NCI-H524 (cell line): ENCODE measurements at regions not wholly inside any gene's neighbourhood (a gene's known extent, or its start where the extent isn't known, plus 50 kb on each side); places are given as distances from the start of the nearest gene placed in this dataset.
"Not testable (repeated sequence)": the region's sequence is repeated elsewhere in the genome, so short reads cannot be mapped to it uniquely, and the experiment has no call there.

ENCODE experiments used
- DNase-seq, 2 experiments: peaks; one replicate each; lab custom pipeline; 2025; lab: John Stamatoyannopoulos, UW

DNA sequence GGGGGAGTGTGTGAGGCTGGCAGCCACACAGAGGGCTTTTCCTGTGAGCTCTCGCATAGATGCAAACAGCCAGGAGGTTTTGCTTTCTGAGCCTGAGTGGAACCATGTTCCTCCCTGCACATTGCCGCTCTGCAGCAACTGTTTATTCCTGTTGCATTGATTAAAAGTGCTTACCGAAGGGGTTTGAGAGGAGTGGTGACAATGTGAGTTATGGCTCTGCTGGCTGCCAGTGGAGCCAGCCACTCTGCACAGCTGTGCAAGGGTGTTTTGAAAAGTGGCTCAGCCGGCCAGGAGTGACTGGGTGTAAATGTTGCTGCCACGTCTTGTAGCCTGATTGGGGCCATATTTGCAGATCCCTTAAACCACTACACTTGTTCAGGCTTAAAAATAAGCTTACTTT is 114.9 kb upstream of the EEF2KMT start:
- DNase-seq, result not testable (repeated sequence)

DNA sequence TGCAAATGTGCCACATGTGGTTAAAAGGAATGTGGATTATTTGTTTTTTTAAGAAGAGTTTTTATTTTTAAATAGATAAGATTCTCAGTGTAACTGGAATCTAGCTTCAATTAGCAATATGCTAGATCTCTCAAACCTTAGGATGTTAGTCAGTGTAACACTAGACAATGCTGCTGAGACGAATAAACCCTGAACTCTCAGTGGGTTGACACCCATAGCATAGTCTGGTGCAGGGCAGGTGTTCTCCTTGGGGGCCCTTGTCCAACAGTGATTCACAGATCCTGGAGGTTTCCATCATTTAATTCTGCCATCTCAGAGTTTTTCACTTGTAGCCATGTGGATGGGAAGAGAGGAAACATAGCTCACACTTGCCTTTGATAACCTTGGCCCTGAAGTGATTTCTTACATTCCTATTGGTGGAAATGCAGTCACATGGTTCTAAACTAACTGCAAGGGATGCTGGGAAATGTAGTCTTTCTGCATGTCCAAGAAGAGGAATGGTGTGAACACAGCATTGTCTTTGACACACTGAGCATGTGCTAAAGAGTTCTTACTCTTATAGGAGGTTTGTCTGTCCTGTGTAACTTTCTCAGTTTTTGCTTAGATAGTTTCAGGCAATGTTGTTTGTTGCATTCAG is 110.4 kb upstream of the EEF2KMT start:
- DNase-seq, result peak; percentile 8

DNA sequence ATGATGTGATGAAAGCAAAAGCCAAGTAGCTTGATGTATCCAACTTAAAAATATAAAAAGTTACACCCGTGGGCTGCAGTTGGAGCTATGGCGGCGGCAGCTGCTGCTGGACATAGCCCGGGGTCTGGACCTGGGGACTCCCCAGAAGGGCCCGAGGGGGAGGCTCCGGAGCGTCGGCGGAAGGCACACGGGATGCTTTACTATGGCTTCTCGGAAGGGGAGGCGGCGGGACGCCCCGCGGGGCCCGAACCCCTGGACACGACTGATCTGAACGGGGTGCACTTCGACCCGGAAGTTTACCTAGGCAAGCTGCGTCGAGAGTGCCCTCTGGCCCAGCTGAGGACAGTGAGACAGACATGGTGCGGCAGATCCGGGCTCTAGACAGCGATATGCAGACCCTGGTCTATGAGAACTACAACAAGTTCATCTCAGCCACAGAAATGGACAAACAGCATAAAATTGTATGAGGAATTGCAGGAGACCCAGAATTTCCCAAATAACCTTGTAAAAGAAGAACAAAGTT is 109.5 kb upstream of the EEF2KMT start:
- DNase-seq, result no peak

DNA sequence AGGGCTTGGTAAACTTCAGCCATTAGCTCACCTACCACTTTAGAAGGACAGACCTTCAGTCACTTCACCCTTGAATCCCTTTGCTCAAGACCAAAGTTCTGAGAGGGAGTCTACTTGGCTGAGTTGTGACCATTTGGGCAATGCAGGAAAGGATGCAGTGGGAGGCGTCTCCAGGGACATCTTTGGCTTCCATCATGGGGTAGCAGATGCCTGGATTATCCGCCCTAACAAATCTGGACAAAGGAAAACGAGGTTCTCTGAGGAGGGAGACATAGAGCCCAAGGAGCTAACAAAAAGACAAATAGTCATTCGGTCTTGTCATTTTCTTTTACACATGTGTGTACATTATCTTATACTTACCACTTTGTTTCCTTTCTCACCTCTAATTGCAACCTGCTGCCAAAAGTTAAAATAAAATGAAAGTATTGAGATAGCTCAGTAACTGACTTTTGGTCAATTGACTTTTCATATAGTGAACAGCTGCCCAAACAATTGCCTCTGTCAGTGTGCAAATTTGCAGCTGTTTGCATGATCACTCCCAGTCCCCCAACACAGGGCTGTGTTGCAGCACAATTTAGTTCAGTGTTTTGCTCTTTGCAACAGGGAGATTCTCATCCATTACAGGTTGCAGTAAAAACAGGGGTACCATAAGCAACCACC is 108.9 kb upstream of the EEF2KMT start:
- DNase-seq, result no peak

DNA sequence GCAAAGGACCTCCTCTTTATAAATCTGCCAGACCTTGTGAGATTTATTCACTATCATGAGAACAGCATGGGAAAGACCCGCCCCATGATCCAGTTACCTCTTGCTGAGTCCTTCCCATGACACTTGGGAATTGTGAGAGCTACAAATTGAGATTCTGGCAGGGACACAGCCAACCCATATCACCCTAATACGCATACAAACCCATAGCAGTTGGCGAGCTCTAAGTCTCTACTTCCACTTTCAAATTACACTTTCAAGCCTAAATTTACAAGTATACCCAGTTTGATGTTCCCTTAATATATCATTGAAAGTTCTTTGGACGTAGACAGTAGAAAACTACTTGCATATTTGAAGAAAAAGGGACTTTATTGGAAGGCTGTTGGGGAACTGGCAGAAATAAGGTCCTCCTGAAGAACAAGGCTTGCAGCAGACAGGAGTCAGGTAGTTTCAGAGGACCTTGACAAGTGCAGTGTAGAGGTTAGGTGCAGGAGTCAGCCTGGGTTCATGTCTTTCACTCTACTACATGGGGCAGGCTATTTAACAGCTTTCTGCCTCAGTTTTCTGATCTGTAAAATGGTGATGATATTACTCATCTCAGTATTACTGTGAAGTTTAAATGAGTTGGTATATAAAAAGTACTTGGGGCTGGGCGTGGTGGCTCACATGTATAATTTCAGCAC is 107.9 kb upstream of the EEF2KMT start:
- no peak for DNase-seq

DNA sequence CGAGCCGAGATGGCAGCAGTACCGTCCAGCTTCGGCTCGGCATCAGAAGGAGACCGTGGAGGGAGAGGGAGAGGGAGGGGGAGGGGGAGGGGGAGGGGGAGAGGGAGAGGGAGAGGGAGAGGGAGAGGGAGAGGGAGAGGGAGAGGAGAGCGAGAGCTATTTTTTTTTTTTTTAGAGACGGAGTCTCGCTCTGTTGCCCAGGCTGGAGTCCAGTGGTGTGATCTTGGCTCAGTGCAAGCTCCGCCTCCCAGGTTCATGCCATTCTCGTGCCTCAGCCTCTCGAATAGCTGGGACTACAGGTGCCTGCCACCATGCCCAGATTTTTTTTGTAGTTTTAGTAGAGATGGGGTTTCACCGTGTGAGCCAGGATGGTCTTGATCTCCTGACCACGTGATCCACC is 106.1 kb upstream of the EEF2KMT start:
- not testable (repeated sequence) for DNase-seq

DNA sequence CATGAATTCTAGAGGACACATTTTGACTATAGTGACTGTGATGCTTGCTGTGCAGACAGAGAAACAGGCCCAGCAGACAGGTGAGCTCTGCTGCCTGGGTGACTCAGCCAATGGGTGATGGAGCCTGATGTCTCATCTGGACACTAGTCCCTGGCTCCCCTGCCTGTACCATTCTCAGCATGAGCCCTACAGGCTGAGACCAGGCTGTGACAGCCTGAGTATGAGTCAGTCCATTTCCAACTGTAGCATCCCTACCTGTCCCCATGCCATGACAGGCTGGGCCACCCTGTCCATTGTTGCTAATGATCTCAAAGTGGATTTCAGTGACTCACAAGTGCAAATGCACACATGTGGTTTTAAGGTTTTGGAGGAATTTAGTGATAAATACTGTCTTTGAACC is 102.5 kb upstream of the EEF2KMT start:
- no peak for DNase-seq

DNA sequence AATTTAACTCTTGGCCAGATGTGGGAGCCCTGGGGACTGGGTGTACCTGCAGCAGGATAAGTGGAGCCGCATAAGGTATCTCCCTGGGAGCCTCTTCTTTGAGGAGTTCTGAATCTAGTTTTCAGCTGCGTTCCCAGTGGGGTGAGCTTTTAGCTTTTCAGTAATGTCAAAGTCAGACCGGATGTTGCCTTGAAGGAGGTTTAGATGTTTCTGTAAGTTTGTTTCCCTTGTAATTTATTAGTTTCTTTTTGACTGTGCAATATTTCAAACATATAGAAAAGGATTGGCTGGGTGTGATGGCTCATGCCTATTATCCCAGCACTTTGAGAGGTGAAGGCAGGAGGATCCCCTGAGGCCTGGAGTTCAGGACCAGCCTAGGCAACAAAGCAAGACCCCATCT is 98.6 kb upstream of the EEF2KMT start:
- no peak for DNase-seq

DNA sequence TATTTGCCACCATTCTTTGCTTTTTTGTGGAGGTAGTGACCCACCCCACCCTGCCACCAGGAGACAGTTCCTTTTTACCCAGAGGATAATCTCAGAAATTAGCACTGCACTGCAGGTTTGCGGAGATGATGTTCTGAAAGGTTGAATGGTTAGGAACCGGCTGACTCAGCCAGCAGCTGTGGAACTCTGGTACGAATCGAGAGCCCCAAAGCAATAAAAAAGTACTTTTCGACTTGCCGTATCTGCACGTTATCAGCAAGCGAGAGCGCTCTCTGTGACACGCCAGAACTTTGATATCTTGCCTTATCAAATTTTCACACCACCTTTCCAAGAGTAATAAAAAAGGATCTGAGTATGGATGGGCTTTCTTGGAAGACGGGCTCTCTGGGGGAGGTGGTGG is 96.3 kb upstream of the EEF2KMT start:
- DNase-seq, result no peak

DNA sequence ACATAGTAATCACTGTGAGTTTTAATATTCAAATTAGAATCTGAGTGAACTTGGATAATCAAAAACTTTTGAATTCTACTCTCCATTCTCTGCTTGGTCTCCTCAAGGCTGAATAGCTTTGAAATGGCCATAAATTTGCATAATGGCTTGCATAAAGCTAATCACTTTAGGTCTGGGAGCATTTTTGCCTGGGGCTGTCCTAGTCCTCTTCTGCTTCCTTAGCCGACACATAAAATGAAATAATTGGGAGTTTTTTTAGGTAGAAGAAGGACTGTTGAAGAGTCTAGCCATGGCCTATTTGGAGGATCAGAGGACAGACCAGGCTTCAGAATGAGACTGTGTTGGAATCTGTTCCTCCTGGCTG is 91.4 kb upstream of the EEF2KMT start:
- DNase-seq, result no peak

DNA sequence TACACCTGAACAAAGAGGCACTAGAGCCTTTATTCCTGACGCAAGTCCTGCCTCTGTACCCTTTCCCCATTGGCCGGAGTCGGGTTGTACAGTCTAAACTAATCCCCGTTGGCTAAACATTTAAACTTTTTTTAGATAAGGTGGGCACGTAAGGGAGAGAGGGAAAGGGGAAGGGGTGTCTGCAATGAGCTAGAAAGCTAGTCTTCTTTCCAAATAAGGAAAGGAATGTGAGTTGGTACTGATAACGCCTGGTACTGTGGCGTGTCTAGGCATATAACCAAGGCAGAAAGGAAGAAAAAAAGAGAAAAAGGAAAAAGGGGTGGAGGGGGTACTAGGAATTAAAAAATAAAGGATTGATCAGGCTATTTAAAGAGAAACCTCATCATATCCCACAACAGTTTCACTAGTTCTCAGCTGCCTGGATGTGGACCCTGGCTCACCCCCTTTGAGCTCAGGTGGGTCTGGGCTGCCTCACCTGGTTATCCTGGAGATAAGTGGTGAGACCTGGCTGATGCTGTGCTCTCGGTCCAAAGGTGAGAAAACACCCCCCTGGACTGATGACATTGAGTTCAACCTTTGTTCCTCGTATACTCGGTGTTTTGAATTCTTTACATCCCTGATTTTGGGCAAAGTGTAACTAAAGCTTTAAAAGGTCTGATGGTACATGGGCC is 90.9 kb upstream of the EEF2KMT start:
- DNase-seq, result no peak

DNA sequence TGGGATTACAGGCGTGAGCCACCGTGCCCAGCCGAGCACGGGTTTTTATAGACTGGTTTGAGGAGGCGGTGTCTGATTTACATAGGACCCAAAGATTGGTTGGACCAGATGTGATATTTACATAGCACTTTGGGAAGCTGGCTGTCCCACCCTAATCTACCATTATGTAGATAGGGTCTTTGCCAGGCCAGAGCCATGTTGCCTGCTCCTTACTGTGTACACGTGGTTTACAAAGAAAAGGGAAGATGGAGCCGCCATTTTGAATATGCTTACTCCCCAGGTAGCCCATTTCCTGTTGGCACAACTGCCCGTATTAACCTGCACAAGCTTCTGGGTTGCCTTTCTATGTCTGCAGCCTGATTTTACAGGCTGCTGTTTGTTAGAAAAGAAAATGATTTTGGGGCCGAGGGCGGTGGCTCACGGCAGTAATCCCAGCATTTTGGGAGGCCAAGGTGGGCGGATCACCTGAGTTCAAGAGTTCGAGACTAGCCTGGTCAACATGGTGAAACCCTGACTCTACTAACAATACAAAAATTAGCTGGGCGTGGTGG is 89.9 kb upstream of the EEF2KMT start:
- no peak for DNase-seq

DNA sequence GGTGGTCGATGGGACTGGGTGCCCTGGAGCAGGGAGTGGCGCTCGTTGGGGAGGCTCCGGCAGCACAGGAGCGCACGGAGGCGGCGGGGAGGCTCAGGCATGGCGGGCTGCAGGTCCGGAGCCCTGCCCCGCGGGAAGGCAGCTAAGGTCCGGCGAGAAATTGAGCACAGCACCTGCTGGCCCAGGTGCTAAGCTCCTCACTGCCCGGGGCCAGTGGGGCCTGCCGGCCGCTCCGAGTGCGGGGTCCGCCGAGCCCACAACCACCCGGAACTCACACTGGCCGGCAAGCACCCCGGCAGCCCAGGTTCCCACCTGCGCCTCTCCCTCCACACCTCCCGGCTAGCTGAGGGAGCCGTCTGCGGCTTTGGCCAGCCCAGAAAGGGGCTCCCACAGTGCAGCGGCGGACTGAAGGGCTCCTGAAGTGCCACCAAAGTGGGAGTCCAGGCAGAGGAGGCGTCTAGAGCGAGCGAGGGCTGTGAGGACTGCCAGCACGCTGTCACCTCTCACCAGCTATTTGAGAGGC is 88.8 kb upstream of the EEF2KMT start:
- DNase-seq, result no peak

DNA sequence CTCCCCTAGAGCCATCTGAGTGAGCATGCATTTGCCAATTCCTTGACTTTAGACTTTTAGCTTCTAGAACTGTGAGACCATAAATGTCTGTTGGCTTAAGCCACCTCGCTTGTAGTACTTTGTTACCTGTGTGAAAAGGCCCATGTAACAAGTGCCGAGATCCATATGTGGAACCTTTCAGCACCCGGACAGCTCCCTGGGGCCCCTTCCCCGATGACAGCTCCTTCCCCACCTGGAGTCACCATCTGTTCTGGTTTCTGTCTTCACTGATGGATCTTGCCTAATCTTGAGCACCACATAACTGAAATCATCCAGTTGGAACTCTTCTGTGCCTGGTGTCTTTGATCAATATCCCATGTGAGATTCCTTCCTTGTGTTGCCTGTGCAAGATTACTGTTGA is 78.9 kb upstream of the EEF2KMT start:
- no peak for DNase-seq

DNA sequence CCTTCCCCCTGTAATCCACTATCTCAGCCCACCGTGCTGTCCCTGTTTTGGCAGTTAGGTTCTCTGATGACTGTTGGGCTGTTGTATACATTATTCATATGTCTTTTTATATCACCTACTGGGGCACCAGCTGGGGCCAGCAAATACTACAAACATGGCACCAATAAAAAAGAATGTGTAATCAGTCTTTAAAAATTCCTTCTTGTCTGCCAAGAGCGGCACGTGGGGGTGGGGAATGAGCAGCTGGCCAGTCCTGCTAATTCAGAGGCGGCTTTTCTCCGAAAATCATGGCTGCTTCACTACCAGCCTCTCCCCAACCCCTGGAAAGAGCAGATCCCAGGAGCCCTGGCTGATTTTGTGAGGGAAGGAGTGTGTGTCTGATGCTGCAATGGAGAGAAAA is 77.7 kb upstream of the EEF2KMT start:
- no peak for DNase-seq

DNA sequence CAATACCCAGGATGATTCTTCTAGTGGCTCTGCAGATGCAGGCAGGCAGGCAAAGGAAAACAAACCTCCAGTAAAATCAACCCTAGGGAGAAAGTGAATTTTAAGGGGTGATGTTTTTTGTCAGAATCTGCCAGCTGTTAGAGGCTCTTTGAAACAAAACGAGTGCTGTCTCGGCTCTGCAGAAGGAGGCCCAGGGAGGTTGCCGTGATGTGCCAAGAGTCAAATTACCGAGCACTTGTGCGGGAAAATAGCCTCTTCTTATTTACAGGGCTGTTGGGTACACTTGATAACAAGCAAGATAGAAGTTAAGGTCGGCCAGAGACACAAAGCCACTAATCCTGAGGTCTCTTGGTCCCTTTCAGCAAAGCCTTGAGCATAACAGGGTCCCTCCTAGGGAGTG is 68.9 kb upstream of the EEF2KMT start:
- no peak for DNase-seq

DNA sequence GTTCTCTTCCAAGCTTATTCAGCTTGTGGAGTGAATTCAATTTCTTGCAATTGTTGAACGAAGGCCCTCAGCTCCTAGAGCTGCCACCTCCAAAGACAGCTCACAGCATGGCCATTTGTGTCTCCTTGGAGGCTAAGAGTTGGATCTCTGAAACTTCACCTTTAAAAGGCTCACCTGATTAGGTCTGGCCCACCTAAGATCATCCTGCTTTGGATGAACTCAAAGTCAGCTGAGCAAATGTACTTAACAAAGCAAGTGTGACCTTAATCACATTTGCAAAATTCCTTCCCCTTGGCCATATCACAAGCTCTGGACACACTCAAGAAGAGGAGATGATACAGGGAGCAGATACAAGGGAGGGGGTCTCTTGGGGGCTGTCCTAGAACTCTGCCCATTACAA is 67.8 kb upstream of the EEF2KMT start:
- DNase-seq, result not testable (repeated sequence)

DNA sequence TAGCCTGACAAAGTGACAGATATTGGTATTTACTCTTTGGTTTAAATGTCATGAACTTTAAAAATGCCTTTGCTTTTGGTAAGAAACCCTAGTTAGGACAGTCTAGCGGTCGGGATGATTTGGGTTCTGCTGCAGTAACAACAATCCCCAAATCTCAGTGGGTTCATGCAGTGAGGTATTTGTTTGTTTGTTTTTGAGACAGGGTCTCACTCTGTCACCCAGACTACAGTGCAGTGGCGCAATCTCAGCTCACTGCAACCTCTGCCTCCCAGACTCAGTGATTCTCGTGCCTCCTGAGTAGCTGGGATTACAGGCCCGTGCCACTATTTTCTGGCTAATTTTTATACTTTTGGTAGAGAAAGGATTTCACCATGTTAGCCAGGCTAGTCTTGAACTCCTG is 65.2 kb upstream of the EEF2KMT start:
- not testable (repeated sequence) for DNase-seq

DNA sequence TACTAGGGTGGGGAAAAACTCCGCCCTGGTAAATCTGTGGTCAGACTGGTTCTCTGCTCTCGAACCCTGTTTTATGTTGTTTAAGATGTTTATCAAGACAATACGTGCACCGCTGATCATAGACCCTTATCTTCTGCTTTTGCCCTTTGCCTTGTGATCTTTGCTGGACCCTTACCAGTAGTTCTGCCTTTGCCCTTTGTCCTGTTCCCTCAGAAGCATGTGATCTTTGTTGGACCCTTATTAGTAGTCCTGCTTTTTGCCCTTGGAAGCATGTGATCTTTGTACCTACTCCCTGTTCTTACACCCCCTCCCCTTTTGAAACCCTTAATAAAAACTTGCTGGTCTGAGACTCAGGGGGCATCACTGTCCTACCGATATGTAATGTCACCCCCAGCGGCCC is 64.3 kb upstream of the EEF2KMT start:
- DNase-seq, result not testable (repeated sequence)

DNA sequence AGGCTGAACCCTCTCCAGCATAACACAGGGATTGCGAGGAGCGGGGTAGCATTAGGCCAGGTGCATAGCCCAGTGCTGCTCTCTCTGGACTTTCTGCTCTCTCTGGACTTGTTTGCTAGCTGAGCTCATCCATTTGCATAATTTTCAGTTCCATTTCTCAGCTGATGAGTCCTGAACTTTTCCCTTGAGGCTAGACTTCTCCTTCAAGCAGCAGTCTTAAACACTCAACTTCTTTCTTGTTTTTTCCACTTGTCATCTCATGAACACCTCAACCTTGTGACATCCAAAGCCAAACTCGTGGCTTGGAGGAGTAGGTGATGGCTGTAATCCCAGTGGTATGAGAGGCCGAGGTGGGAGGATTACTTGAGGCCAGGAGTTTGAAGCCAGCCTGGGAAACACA is 62.4 kb upstream of the EEF2KMT start:
- DNase-seq, result not testable (repeated sequence)

DNA sequence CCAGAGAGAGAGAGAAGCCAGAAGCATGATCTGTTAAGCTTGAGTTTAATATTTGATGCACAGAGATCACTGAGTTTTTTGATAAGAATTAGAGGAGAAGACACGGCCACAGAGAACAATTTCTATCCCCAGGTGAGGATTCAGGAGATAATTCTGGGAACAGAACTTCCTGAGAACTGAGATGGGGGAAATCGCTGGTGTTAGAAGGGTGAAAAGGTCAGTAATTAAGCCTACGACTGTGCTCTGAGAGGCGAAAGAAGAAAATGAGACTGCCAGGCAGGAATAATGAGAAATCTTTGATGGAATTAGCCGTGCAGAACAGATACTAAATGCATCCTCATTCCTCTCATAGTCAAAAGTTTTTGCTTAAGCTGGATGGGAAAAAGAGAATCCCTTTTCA is 61.9 kb upstream of the EEF2KMT start:
- DNase-seq, result not testable (repeated sequence)

DNA sequence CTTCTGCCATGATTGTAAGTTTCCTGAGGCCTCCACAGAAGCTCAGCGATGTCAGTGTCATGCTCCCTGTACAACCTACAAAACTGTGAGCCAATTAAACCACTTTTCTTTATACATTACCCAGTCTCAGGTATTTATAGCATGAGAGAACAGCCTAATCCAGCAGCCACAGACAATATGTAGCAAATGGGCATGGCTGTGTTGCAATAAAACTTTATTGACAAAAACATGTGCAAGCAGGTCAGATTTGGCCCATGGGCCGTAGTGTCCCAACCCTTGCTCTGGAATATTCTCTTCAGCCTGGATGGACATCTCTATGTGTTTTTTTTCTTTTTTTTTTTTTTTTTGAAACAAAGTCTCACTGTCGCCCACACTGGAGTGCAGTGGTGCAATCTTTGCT is 60.9 kb upstream of the EEF2KMT start:
- DNase-seq, result no peak
